ENCODE measurements at regions not wholly inside any gene's neighbourhood (a gene's known extent, or its start where the extent isn't known, plus 50 kb on each side); places are given as distances from the start of the nearest gene placed in this dataset.

- H3K4me3 ChIP-seq (ENCODE audit: low read depth, low read length) = peak overlapping the region; percentile 25
- peak overlapping the region; percentile 7 for H2AFZ ChIP-seq (ENCODE audit: low read length, unreplicated experiment)
These were observed 95.9 kb upstream of the SPTBN1 start for GRCh38 chr2:54360055-54360792.

GRCh38 chr2:54364409-54364808 lies 91.7 kb upstream of the SPTBN1 start:
- no peaks in the 10 kb centered on the region for H3K27me3 ChIP-seq (ENCODE audit: insufficient read depth, low read length)
- H3K4me1 ChIP-seq (ENCODE audit: control insufficient read depth, insufficient read depth, low read length, unreplicated experiment) = peaks cover 5% of the 10 kb centered on the region

More at GRCh38 chr2:54360055-54360792, 95.9 kb upstream of the SPTBN1 start:
- Histone ChIP-seq H3K79me2 (ENCODE audit: control insufficient read depth, insufficient read depth, low read length, unreplicated experiment) (no peaks in the 10 kb centered on the region), H3K4me1 (ENCODE audit: control insufficient read depth, insufficient read depth, low read length, unreplicated experiment) (peaks cover 5% of the 10 kb centered on the region), H3K27ac (ENCODE audit: low read depth, low read length) (peak overlapping the region; percentile 33), H3K36me3 (ENCODE audit: insufficient read depth, low read length) (no peaks in the 10 kb centered on the region), H3K27me3 (ENCODE audit: insufficient read depth, low read length) (no peaks in the 10 kb centered on the region)

DNA sequence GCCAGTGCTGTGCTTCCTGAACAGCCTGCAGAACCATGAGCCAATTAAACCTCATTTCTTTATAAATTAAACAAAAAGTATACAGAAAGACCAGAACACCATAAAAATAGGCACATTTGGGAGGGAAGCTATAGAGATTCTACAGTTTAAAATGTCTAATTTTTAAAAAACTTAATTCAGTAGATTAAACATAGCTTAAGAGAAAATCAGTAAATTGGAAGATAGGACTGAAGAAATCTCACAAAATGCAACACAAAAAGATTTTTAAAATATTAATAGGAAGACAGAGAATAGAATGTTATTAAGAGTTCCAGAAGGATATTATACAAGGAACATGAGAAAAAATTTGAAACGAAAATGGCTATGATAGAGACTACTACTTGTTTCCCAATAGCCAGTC lies 90.5 kb upstream of the SPTBN1 start:
- Histone ChIP-seq H3K27me3 (ENCODE audit: insufficient read depth, low read length) (no peaks in the 10 kb centered on the region), H3K27ac (ENCODE audit: low read depth, low read length) (no peak overlapping the region), H2AFZ (ENCODE audit: low read length, unreplicated experiment) (no peak overlapping the region), H3K79me2 (ENCODE audit: control insufficient read depth, insufficient read depth, low read length, unreplicated experiment) (no peaks in the 10 kb centered on the region), H3K36me3 (ENCODE audit: insufficient read depth, low read length) (peaks cover 2% of the 10 kb centered on the region; the same call in 1 of the 2 replicates), H3K4me1 (ENCODE audit: control insufficient read depth, insufficient read depth, low read length, unreplicated experiment) (peaks cover 2% of the 10 kb centered on the region), H3K4me3 (ENCODE audit: low read depth, low read length) (no peak overlapping the region)

More at GRCh38 chr2:54364409-54364808, 91.7 kb upstream of the SPTBN1 start:
- no peak overlapping the region for H2AFZ ChIP-seq (ENCODE audit: low read length, unreplicated experiment)
- no peak overlapping the region for H3K4me3 ChIP-seq (ENCODE audit: low read depth, low read length)
- H3K79me2 ChIP-seq (ENCODE audit: control insufficient read depth, insufficient read depth, low read length, unreplicated experiment) = no peaks in the 10 kb centered on the region
- peaks cover 2% of the 10 kb centered on the region; the same call in 1 of the 2 replicates for H3K36me3 ChIP-seq (ENCODE audit: insufficient read depth, low read length)
- no peak overlapping the region for H3K27ac ChIP-seq (ENCODE audit: low read depth, low read length)

GRCh38 chr2:54366487-54367280 lies 89.4 kb upstream of the SPTBN1 start:
- Histone ChIP-seq H3K79me2 (ENCODE audit: control insufficient read depth, insufficient read depth, low read length, unreplicated experiment) (no peaks in the 10 kb centered on the region), H3K27me3 (ENCODE audit: insufficient read depth, low read length) (no peaks in the 10 kb centered on the region), H3K4me3 (ENCODE audit: low read depth, low read length) (no peak overlapping the region), H3K4me1 (ENCODE audit: control insufficient read depth, insufficient read depth, low read length, unreplicated experiment) (no peaks in the 10 kb centered on the region), H3K36me3 (ENCODE audit: insufficient read depth, low read length) (peaks cover 2% of the 10 kb centered on the region; the same call in 1 of the 2 replicates), H3K27ac (ENCODE audit: low read depth, low read length) (no peak overlapping the region), H2AFZ (ENCODE audit: low read length, unreplicated experiment) (no peak overlapping the region)

DNA sequence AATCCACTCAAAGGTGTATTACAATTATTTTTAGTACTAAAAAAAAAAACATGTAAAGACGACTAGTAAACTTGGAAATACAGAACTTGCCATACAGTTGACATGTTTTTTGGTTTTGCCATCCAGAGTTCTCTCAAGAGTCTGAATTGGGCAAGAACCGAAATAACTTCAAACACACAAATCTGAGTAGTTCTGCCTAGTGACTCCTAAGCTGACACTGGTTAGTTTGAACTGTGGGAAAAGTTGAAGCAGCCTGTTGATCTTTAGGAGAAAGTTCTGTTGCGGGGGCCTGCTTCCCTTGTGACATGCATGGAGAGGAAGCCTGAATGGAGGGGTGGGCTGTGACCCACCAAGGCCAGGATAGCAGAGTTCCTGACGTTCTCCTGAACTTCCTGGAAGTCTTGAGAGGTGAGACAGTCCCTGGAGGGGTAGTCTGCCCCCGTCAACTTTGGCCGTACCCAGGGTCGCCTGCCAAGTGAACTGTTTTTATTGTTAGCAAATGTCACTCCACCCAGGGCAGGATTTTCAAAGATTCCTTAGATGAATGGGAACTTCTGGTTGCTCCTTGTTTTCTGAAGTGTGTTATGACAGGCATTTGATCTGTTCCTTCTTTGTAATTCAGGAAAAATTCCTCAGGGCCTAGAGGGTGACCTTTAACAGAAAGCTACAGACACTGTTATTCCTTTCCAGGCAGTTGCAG lies 85.6 kb upstream of the SPTBN1 start:
- no peaks in the 10 kb centered on the region for H3K79me2 ChIP-seq (ENCODE audit: control insufficient read depth, insufficient read depth, low read length, unreplicated experiment)
- no peak overlapping the region for H2AFZ ChIP-seq (ENCODE audit: low read length, unreplicated experiment)
- peaks cover 2% of the 10 kb centered on the region; the same call in 1 of the 2 replicates for H3K36me3 ChIP-seq (ENCODE audit: insufficient read depth, low read length)
- H3K27ac ChIP-seq (ENCODE audit: low read depth, low read length) = no peak overlapping the region
- H3K4me1 ChIP-seq (ENCODE audit: control insufficient read depth, insufficient read depth, low read length, unreplicated experiment) = no peaks in the 10 kb centered on the region
- no peaks in the 10 kb centered on the region for H3K27me3 ChIP-seq (ENCODE audit: insufficient read depth, low read length)
- no peak overlapping the region for H3K4me3 ChIP-seq (ENCODE audit: low read depth, low read length)

GRCh38 chr2:54371460-54372065 lies 84.6 kb upstream of the SPTBN1 start:
- no peaks in the 10 kb centered on the region for H3K4me1 ChIP-seq (ENCODE audit: control insufficient read depth, insufficient read depth, low read length, unreplicated experiment)
- no peaks in the 10 kb centered on the region for H3K79me2 ChIP-seq (ENCODE audit: control insufficient read depth, insufficient read depth, low read length, unreplicated experiment)
- no peaks in the 10 kb centered on the region for H3K27me3 ChIP-seq (ENCODE audit: insufficient read depth, low read length)
- H3K36me3 ChIP-seq (ENCODE audit: insufficient read depth, low read length) = peaks cover 2% of the 10 kb centered on the region; the same call in 1 of the 2 replicates
- no peak overlapping the region for H3K27ac ChIP-seq (ENCODE audit: low read depth, low read length)
- no peak overlapping the region for H2AFZ ChIP-seq (ENCODE audit: low read length, unreplicated experiment)
- no peak overlapping the region for H3K4me3 ChIP-seq (ENCODE audit: low read depth, low read length)

DNA sequence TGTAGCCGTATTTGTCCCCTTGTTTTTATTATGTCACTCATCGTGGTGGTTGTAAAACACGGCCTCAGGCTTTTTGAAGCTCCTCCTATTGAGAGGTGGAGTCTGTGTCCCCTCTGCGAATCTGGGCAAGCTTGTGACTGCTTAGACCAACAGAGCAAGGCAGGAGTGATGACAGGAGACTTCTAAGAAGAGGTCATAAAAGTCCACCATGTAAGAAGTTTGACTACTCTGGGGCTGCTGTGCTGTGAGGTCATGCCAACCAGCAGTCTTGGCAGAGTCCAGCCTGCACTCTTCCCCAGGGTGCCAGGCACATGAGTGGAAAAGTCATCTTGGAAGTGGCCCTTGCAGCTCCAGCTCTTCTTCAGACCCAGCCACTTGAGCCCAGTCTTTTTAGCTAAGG lies 83.8 kb upstream of the SPTBN1 start:
- H3K27ac ChIP-seq (ENCODE audit: low read depth, low read length) = no peak overlapping the region
- H3K36me3 ChIP-seq (ENCODE audit: insufficient read depth, low read length) = no peaks in the 10 kb centered on the region
- H3K4me1 ChIP-seq (ENCODE audit: control insufficient read depth, insufficient read depth, low read length, unreplicated experiment) = no peaks in the 10 kb centered on the region
- no peaks in the 10 kb centered on the region for H3K79me2 ChIP-seq (ENCODE audit: control insufficient read depth, insufficient read depth, low read length, unreplicated experiment)
- no peak overlapping the region for H2AFZ ChIP-seq (ENCODE audit: low read length, unreplicated experiment)
- H3K27me3 ChIP-seq (ENCODE audit: insufficient read depth, low read length) = no peaks in the 10 kb centered on the region
- H3K4me3 ChIP-seq (ENCODE audit: low read depth, low read length) = no peak overlapping the region

GRCh38 chr2:54373855-54374254 lies 82.3 kb upstream of the SPTBN1 start:
- H3K27me3 ChIP-seq (ENCODE audit: insufficient read depth, low read length) = no peaks in the 10 kb centered on the region
- H3K4me3 ChIP-seq (ENCODE audit: low read depth, low read length) = no peak overlapping the region

DNA sequence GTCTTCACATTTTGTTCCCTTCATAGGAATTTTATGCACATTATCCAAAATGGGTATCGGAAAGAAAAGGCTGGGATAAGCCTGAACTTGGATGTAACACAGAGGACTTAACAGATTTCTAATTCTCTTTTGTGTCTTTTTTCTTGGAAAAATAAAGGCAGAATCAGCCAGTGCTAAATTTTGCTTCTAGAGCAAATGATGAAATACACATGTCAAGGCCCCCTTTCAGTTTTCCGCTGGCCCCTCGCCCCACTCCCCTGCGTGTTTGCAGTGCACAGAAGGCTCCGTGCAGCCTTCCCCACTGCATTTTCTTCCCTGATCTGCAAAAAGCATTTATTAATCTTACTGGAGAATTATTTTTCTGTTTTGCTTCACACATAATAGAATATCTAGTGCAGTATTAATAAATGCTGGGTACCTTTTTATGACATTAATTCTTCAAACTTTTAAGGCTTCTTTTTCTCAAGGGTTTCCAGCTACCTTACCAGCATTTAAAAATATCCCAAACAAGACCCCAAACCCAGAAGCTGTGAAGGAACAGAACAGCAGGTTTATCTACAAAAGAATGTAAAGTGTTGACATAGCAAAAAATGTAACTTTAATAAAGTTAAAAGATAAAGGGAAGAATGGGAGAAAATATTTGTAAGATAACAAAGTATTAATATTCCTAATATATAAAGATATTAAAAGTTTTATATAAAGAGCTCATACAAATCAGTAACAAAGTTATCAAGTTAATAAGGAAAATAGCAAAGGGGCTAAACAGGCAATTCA lies 81.3 kb upstream of the SPTBN1 start:
- Histone ChIP-seq H3K4me1 (ENCODE audit: control insufficient read depth, insufficient read depth, low read length, unreplicated experiment) (no peaks in the 10 kb centered on the region), H2AFZ (ENCODE audit: low read length, unreplicated experiment) (no peak overlapping the region), H3K36me3 (ENCODE audit: insufficient read depth, low read length) (no peaks in the 10 kb centered on the region), H3K79me2 (ENCODE audit: control insufficient read depth, insufficient read depth, low read length, unreplicated experiment) (no peaks in the 10 kb centered on the region), H3K27me3 (ENCODE audit: insufficient read depth, low read length) (no peaks in the 10 kb centered on the region), H3K4me3 (ENCODE audit: low read depth, low read length) (no peak overlapping the region), H3K27ac (ENCODE audit: low read depth, low read length) (no peak overlapping the region)

More at GRCh38 chr2:54373855-54374254, 82.3 kb upstream of the SPTBN1 start:
- H3K4me1 ChIP-seq (ENCODE audit: control insufficient read depth, insufficient read depth, low read length, unreplicated experiment) = no peaks in the 10 kb centered on the region
- H3K79me2 ChIP-seq (ENCODE audit: control insufficient read depth, insufficient read depth, low read length, unreplicated experiment) = no peaks in the 10 kb centered on the region
- no peak overlapping the region for H3K27ac ChIP-seq (ENCODE audit: low read depth, low read length)
- no peaks in the 10 kb centered on the region for H3K36me3 ChIP-seq (ENCODE audit: insufficient read depth, low read length)
- H2AFZ ChIP-seq (ENCODE audit: low read length, unreplicated experiment) = no peak overlapping the region

DNA sequence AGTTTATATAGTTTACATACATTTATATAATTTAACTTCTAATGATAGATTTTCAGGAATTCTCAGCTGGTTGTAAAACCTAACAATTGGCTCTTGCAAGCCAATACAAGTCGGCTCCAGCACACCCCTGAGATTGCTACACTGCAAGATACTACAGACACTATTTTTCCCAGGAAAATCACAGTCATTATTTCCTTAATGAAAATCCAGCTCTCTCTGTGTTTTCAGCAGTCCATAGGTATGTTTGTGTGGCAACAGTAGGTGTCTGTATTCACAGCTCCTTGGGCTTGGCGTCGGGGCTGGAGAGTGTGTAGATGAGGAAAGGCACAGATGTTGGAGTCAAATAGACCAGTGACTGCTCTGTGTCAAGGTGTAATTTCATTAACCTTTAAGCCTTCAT lies 78.7 kb upstream of the SPTBN1 start:
- no peaks in the 10 kb centered on the region for H3K27me3 ChIP-seq (ENCODE audit: insufficient read depth, low read length)
- H3K4me1 ChIP-seq (ENCODE audit: control insufficient read depth, insufficient read depth, low read length, unreplicated experiment) = no peaks in the 10 kb centered on the region
- no peak overlapping the region for H3K27ac ChIP-seq (ENCODE audit: low read depth, low read length)
- H3K36me3 ChIP-seq (ENCODE audit: insufficient read depth, low read length) = no peaks in the 10 kb centered on the region
- no peak overlapping the region for H3K4me3 ChIP-seq (ENCODE audit: low read depth, low read length)
- no peak overlapping the region for H2AFZ ChIP-seq (ENCODE audit: low read length, unreplicated experiment)
- H3K79me2 ChIP-seq (ENCODE audit: control insufficient read depth, insufficient read depth, low read length, unreplicated experiment) = no peaks in the 10 kb centered on the region
